Neural progenitor cell (in vitro differentiated cells): ENCODE measurements at regions not wholly inside any gene's neighbourhood (a gene's known extent, or its start where the extent isn't known, plus 50 kb on each side); places are given as distances from the start of the nearest gene placed in this dataset.

Experiments
- DNase-seq: peaks from one replicate; pipeline ENCODE4 v3.0.0-alpha.2; 2016; ENCODE audit warnings: low spot score
- H2AFZ ChIP-seq: fragments of 200-600 bp; sonication (generic); replicated peaks from 2 replicates; pipeline ENCODE4 v1.6.1; 2016; ENCODE audit warnings: antibody characterized with exemption
- H3F3A ChIP-seq: fragments of 200-600 bp; sonication (generic); 2 replicates; pipeline ENCODE4 v1.6.1; 2016; ENCODE audit warnings: antibody characterized with exemption, low read depth
- H3K27ac ChIP-seq: fragments of 200-600 bp; sonication (generic); 2 replicates; pipeline ENCODE4 v1.5.1; 2016; ENCODE audit warnings: mild to moderate bottlenecking
- H3K27me3 ChIP-seq: fragments of 200-600 bp; sonication (generic); 2 replicates; pipeline ENCODE4 v1.6.1; 2016; ENCODE audit warnings: mild to moderate bottlenecking, moderate library complexity
- H3K36me3 ChIP-seq: fragments of 200-600 bp; sonication (generic); 2 replicates; pipeline ENCODE4 v1.5.1; 2016
- H3K4me1 ChIP-seq: fragments of 200-600 bp; sonication (generic); 2 replicates; pipeline ENCODE4 v1.6.1; 2016; ENCODE audit warnings: mixed run types
- H3K4me2 ChIP-seq: fragments of 200-600 bp; sonication (generic); 2 replicates; pipeline ENCODE4 v1.6.1; 2016
- H3K4me3 ChIP-seq: fragments of 200-600 bp; sonication (generic); 2 replicates; pipeline ENCODE4 v1.5.1; 2016
- H3K79me2 ChIP-seq: fragments of 200-600 bp; sonication (generic); 2 replicates; pipeline ENCODE4 v1.6.1; 2016; ENCODE audit warnings: low read depth
- H3K9ac ChIP-seq: fragments of 200-600 bp; sonication (generic); 2 replicates; pipeline ENCODE4 v1.6.1; 2016
- H3K9me3 ChIP-seq: fragments of 200-600 bp; sonication (generic); 2 replicates; pipeline ENCODE4 v1.5.1; 2016; ENCODE audit warnings: low read depth
- H4K20me1 ChIP-seq: fragments of 200-600 bp; sonication (generic); 2 replicates; pipeline ENCODE4 v1.6.1; 2016; ENCODE audit warnings: low read depth
- H3K27ac Mint-ChIP-seq: 3 replicates; pipeline ENCODE4 v1.8.0; 2021; ENCODE audit warnings: mixed read lengths
- H3K27me3 Mint-ChIP-seq: 2 replicates; pipeline ENCODE4 v1.8.0; 2022; ENCODE audit warnings: low read depth, mild to moderate bottlenecking, inconsistent platforms, moderate library complexity, mixed read lengths; ENCODE audit not compliant: insufficient read depth
- H3K36me3 Mint-ChIP-seq: 3 replicates; pipeline ENCODE4 v1.8.0; 2021; ENCODE audit warnings: mixed read lengths
- H3K4me1 Mint-ChIP-seq: 3 replicates; pipeline ENCODE4 v1.8.0; 2021; ENCODE audit warnings: mixed read lengths
- H3K4me3 Mint-ChIP-seq: 3 replicates; pipeline ENCODE4 v1.8.0; 2021; ENCODE audit warnings: mild to moderate bottlenecking, moderate library complexity, mixed read lengths
- H3K9me3 Mint-ChIP-seq: 3 replicates; pipeline ENCODE4 v1.8.0; 2020; ENCODE audit warnings: mixed read lengths
- EZH2 ChIP-seq: fragments of 200-600 bp; sonication (generic); IDR thresholded peaks from 2 replicates; pipeline ENCODE4 v1.6.1; 2017; ENCODE audit warnings: antibody characterized with exemption, mild to moderate bottlenecking, moderate library complexity
- EZH2phosphoT487 ChIP-seq: fragments of 200-600 bp; sonication (generic); IDR thresholded peaks from 2 replicates; pipeline ENCODE4 v1.6.1; 2017; ENCODE audit warnings: antibody characterized with exemption
- TF ChIP-seq, protein P1 (sequence below): fragments of 200-600 bp; sonication (generic); IDR thresholded peaks from 2 replicates; pipeline ENCODE4 v1.5.1; 2017; ENCODE audit warnings: antibody characterized with exemption, mild to moderate bottlenecking

DNA sequence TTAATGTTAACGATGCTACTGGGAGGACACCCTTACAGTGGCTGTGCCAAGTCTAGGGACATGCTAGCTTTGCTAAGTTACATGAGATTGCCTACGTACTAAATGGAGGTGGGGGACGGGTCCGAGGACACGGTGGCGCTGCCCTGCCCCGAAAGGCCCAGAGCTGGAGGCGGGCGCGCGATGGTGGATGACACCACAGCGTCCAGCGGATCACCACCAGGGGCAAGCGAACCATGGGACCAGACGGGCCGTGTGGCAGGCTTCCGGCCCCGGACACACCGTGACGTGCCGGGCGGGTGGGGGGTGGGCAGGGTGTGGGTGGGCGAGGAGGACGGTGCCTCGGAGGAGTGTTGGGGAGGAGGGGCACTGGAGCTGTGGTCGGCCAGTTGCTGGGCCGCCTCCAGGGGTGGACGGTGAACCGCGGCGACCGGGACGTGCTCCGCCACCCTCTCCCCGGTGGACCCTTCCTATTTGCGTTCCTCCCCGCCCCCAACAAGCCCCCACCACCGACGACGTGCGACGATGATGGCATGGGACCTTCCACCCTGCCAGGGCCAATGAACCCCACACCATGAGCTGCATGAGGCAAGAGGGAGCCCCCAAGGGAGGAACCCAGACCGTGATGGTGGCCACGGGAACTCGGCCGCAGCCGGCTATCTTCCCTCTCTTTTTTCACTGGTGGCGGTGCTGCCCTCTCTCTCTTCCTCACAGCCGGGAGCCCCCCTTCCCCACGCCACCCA lies 773.3 kb upstream of the DEFB115 start:
- no peaks in the 10 kb centered on the region for H3K4me1 ChIP-seq
- H3K9me3 Mint-ChIP-seq: peaks cover 45% of the 10 kb centered on the region
- no peaks in the 10 kb centered on the region for H3K79me2 ChIP-seq
- no peaks in the 10 kb centered on the region for H3K4me1 Mint-ChIP-seq
- TF ChIP-seq EZH2phosphoT487 (no peak), EZH2 (no peak)
- TF ChIP-seq, protein P1, sequence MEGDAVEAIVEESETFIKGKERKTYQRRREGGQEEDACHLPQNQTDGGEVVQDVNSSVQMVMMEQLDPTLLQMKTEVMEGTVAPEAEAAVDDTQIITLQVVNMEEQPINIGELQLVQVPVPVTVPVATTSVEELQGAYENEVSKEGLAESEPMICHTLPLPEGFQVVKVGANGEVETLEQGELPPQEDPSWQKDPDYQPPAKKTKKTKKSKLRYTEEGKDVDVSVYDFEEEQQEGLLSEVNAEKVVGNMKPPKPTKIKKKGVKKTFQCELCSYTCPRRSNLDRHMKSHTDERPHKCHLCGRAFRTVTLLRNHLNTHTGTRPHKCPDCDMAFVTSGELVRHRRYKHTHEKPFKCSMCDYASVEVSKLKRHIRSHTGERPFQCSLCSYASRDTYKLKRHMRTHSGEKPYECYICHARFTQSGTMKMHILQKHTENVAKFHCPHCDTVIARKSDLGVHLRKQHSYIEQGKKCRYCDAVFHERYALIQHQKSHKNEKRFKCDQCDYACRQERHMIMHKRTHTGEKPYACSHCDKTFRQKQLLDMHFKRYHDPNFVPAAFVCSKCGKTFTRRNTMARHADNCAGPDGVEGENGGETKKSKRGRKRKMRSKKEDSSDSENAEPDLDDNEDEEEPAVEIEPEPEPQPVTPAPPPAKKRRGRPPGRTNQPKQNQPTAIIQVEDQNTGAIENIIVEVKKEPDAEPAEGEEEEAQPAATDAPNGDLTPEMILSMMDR: no peak
- peaks cover 2% of the 10 kb centered on the region for H3K27me3 Mint-ChIP-seq
- no peaks in the 10 kb centered on the region for H4K20me1 ChIP-seq
- H2AFZ ChIP-seq: no peak overlapping the region
- no peak overlapping the region for H3K4me3 ChIP-seq
- H3K27ac Mint-ChIP-seq: no peak overlapping the region
- H3K4me3 Mint-ChIP-seq: no peak overlapping the region
- H3K27me3 ChIP-seq: no peaks in the 10 kb centered on the region
- H3K4me2 ChIP-seq: no peak overlapping the region
- no peak for DNase-seq
- no peaks in the 10 kb centered on the region for H3F3A ChIP-seq
- no peak overlapping the region for H3K9ac ChIP-seq
- H3K9me3 ChIP-seq: peaks cover 5% of the 10 kb centered on the region
- no peak overlapping the region for H3K27ac ChIP-seq
- H3K36me3 ChIP-seq: no peaks in the 10 kb centered on the region
- no peaks in the 10 kb centered on the region for H3K36me3 Mint-ChIP-seq

DNA sequence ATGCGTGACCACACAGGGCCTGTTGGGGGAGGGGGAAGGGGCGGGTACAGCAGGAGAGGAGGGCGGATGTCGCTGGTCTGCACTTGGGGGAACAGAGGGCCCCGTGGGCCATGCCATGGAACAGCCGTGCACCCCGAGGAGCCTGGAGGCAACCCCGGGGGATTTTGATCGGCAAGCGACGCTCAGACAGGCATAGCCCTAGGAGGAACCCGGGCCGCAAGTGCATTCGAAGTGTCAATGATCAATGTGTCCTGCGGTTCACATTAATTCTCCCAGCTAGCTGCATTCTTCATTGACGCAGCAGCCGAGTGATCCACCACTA lies 772.8 kb upstream of the DEFB115 start:
- Mint-ChIP-seq H3K4me1 (no peaks in the 10 kb centered on the region), H3K4me3 (no peak overlapping the region), H3K36me3 (no peaks in the 10 kb centered on the region), H3K27ac (no peak overlapping the region), H3K27me3 (peaks cover 2% of the 10 kb centered on the region), H3K9me3 (peaks cover 42% of the 10 kb centered on the region)
- Histone ChIP-seq H3K27ac (no peak overlapping the region), H4K20me1 (no peaks in the 10 kb centered on the region), H3K27me3 (no peaks in the 10 kb centered on the region), H3K79me2 (no peaks in the 10 kb centered on the region), H3K9ac (no peak overlapping the region), H3F3A (no peaks in the 10 kb centered on the region), H3K4me3 (no peak overlapping the region), H2AFZ (no peak overlapping the region), H3K36me3 (no peaks in the 10 kb centered on the region), H3K4me2 (no peak overlapping the region), H3K9me3 (no peaks in the 10 kb centered on the region), H3K4me1 (no peaks in the 10 kb centered on the region)
- no peak for TF ChIP-seq EZH2
- TF ChIP-seq, protein P1: no peak
- TF ChIP-seq EZH2phosphoT487: no peak
- DNase-seq: no peak

DNA sequence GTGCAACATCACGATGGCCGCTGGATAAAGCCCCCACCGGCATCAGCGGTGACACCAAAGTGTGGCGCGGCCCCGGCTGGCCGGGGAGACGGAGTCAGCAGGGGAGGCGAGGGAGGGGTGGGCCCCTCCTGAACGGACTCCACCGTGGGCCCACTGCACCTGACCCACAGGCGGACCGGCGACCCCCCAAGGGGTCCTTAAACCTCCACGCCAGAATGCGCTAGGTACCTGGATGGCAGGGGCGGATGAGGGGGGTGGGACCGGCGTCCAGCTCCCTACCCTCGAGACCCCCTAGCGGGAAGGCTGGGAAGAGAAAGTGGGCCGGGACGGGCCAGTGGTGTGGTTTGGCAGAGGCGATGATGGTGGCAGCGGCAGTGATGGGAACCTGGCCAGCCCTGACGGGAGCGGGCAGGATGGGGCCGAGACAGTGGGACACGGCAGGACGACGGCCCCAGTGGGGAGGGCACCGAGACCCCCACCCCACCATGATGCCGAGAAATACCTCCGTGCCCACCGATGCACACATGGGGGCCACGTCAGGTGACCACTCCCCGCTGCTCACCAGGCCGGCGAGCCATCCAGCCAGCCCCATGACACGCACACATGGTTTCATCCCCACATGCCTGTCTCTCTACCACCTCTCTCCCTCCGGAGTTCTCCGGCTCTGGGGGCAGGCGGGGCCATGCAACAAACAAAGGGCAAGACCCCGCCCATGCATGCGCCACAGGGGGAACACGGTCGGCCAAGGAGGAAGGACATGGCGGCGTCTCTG lies 771.9 kb upstream of the DEFB115 start:
- no peak overlapping the region for H2AFZ ChIP-seq
- no peak overlapping the region for H3K27ac Mint-ChIP-seq
- H3K4me2 ChIP-seq: no peak overlapping the region
- no peak for DNase-seq
- TF ChIP-seq, protein P1: no peak
- TF ChIP-seq EZH2 (no peak), EZH2phosphoT487 (no peak)
- no peaks in the 10 kb centered on the region for H3K79me2 ChIP-seq
- no peak overlapping the region for H3K4me3 Mint-ChIP-seq
- H3K9me3 Mint-ChIP-seq: peaks cover 41% of the 10 kb centered on the region
- no peak overlapping the region for H3K4me3 ChIP-seq
- H3F3A ChIP-seq: no peaks in the 10 kb centered on the region
- H3K27ac ChIP-seq: no peak overlapping the region
- no peaks in the 10 kb centered on the region for H3K27me3 ChIP-seq
- H3K36me3 ChIP-seq: no peaks in the 10 kb centered on the region
- no peaks in the 10 kb centered on the region for H3K4me1 Mint-ChIP-seq
- no peaks in the 10 kb centered on the region for H3K9me3 ChIP-seq
- H3K9ac ChIP-seq: no peak overlapping the region
- H3K4me1 ChIP-seq: no peaks in the 10 kb centered on the region
- H4K20me1 ChIP-seq: no peaks in the 10 kb centered on the region
- H3K27me3 Mint-ChIP-seq: peaks cover 2% of the 10 kb centered on the region
- no peaks in the 10 kb centered on the region for H3K36me3 Mint-ChIP-seq
